ENCODE measurements at regions not wholly inside any gene's neighbourhood (a gene's known extent, or its start where the extent isn't known, plus 50 kb on each side); places are given as distances from the start of the nearest gene placed in this dataset.
A peak's percentile ranks its signal among the peaks of the same experiment; 100 is the strongest.

- no peak for DNase-seq (ENCODE audit: low read depth in 4 of 4, low spot score in 1 of 4)
These were observed 177.2 kb upstream of the KLF14 start for GRCh38 chr7:130910949-130911944.

GRCh38 chr7:130912082-130912861 is 178.3 kb upstream of the KLF14 start:
- no peak for DNase-seq (ENCODE audit: low read depth in 4 of 4, low spot score in 1 of 4)

- peak; percentile 60 to 74 (median 68) for DNase-seq (ENCODE audit: low read depth in 4 of 4, low spot score in 1 of 4)
These were observed 179.0 kb upstream of the KLF14 start for GRCh38 chr7:130912862-130913638.

GRCh38 chr7:130913639-130914553 is 179.9 kb upstream of the KLF14 start:
- DNase-seq (ENCODE audit: low read depth in 4 of 4, low spot score in 1 of 4), result no peak

GRCh38 chr7:130914554-130915294 is 180.7 kb upstream of the KLF14 start:
- DNase-seq (ENCODE audit: low read depth in 4 of 4, low spot score in 1 of 4), result no peak

- no peak for DNase-seq (ENCODE audit: low read depth in 4 of 4, low spot score in 1 of 4)
These were observed 183.7 kb upstream of the KLF14 start for GRCh38 chr7:130917669-130918128.

GRCh38 chr7:130918129-130919052 is 184.4 kb upstream of the KLF14 start:
- DNase-seq (ENCODE audit: low read depth in 4 of 4, low spot score in 1 of 4), result no peak

- DNase-seq (ENCODE audit: low read depth in 4 of 4, low spot score in 1 of 4), result no peak
These were observed 185.5 kb upstream of the KLF14 start for GRCh38 chr7:130919316-130920103.

GRCh38 chr7:130920122-130920521 is 186.1 kb upstream of the KLF14 start:
- no peak for DNase-seq (ENCODE audit: low read depth in 4 of 4, low spot score in 1 of 4)

GRCh38 chr7:130921391-130922180 is 187.6 kb upstream of the KLF14 start:
- DNase-seq (ENCODE audit: low read depth in 4 of 4, low spot score in 1 of 4), result no peak

- no peak for DNase-seq (ENCODE audit: low read depth in 4 of 4, low spot score in 1 of 4)
These were observed 188.5 kb upstream of the KLF14 start for GRCh38 chr7:130922206-130923112.

- no peak for DNase-seq (ENCODE audit: low read depth in 4 of 4, low spot score in 1 of 4)
These were observed 189.4 kb upstream of the KLF14 start for GRCh38 chr7:130923365-130923764.

- no peak for DNase-seq (ENCODE audit: low read depth in 4 of 4, low spot score in 1 of 4)
These were observed 189.9 kb upstream of the KLF14 start for GRCh38 chr7:130923930-130924329.

GRCh38 chr7:130925136-130925794 is 191.3 kb upstream of the KLF14 start:
- DNase-seq (ENCODE audit: low read depth in 4 of 4, low spot score in 1 of 4), result no peak
